Femur (tissue), 1 donor: ENCODE measurements at regions not wholly inside any gene's neighbourhood (a gene's known extent, or its start where the extent isn't known, plus 50 kb on each side); places are given as distances from the start of the nearest gene placed in this dataset.
"Not testable (repeated sequence)": the region's sequence is repeated elsewhere in the genome, so short reads cannot be mapped to it uniquely, and the experiment has no call there.

Source experiments
- DNase-seq: peaks from one replicate; pipeline ENCODE4 v3.0.0-alpha.2; 2017

- not testable (repeated sequence) for DNase-seq
These were observed 264.0 kb downstream of the SMARCA2 start for GRCh38 chr9:2279138-2279537.

GRCh38 chr9:2281031-2281802, 266.1 kb downstream of the SMARCA2 start:
- no peak for DNase-seq

- DNase-seq: no peak
These were observed 266.6 kb downstream of the SMARCA2 start for GRCh38 chr9:2281803-2282185.

GRCh38 chr9:2284770-2285169, 269.6 kb downstream of the SMARCA2 start:
- no peak for DNase-seq

- no peak for DNase-seq
These were observed 270.5 kb downstream of the SMARCA2 start for GRCh38 chr9:2285416-2286332.

- DNase-seq: no peak
These were observed 271.2 kb downstream of the SMARCA2 start for GRCh38 chr9:2286333-2286705.

GRCh38 chr9:2286825-2287455, 271.8 kb downstream of the SMARCA2 start:
- no peak for DNase-seq

- DNase-seq: no peak
These were observed 273.2 kb downstream of the SMARCA2 start for GRCh38 chr9:2288309-2288708.

- no peak for DNase-seq
These were observed 274.1 kb downstream of the SMARCA2 start for GRCh38 chr9:2289263-2289662.

- no peak for DNase-seq
These were observed 275.2 kb downstream of the SMARCA2 start for GRCh38 chr9:2290382-2290781.

- peak; percentile 51 for DNase-seq
These were observed 277.0 kb downstream of the SMARCA2 start for GRCh38 chr9:2291980-2292704.

GRCh38 chr9:2292733-2293132, 277.6 kb downstream of the SMARCA2 start:
- DNase-seq: no peak

GRCh38 chr9:2297771-2298170, 282.6 kb downstream of the SMARCA2 start:
- no peak for DNase-seq

- DNase-seq: no peak
These were observed 283.1 kb downstream of the SMARCA2 start for GRCh38 chr9:2298217-2298616.

GRCh38 chr9:2299156-2299842, 284.2 kb downstream of the SMARCA2 start:
- no peak for DNase-seq

GRCh38 chr9:2299843-2300205, 284.7 kb downstream of the SMARCA2 start:
- no peak for DNase-seq

GRCh38 chr9:2300325-2300724, 285.2 kb downstream of the SMARCA2 start:
- no peak for DNase-seq

- no peak for DNase-seq
These were observed 287.5 kb downstream of the SMARCA2 start for GRCh38 chr9:2302606-2303005.

- DNase-seq: no peak
These were observed 287.9 kb downstream of the SMARCA2 start for GRCh38 chr9:2303056-2303455.

- no peak for DNase-seq
These were observed 292.3 kb downstream of the SMARCA2 start for GRCh38 chr9:2307480-2307879.

- DNase-seq: no peak
These were observed 296.8 kb downstream of the SMARCA2 start for GRCh38 chr9:2311920-2312319.

- DNase-seq: no peak
These were observed 298.4 kb downstream of the SMARCA2 start for GRCh38 chr9:2313512-2313911.
